ENCODE measurements at regions not wholly inside any gene's neighbourhood (a gene's known extent, or its start where the extent isn't known, plus 50 kb on each side); places are given as distances from the start of the nearest gene placed in this dataset.

GRCh38 chr17:77381185-77381700 is 240.5 kb downstream of the SEC14L1 start:
- no peak for DNase-seq

DNA sequence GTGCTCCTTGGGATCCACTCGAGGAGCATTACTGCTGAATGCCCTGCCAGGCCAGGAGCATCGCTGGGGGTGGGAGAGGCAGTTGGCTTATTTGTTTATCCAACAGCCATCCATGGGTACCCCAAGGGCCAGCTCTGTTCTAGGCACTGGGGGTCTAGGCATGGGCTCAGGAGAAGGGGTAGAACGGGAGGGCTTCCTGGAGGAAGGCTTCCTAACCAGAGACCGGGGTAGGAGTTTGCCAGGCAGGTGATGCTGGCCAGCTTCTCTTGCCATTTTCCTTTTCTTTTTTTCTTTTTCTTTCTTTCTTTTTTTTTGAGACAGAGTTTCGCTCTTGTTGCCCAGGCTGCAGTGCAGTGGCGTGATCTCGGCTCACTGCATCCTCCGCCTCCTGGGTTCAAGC is 241.0 kb downstream of the SEC14L1 start:
- no peak for DNase-seq

GRCh38 chr17:77382356-77382911 is 241.7 kb downstream of the SEC14L1 start:
- DNase-seq, result peak; percentile 48

- no peak for DNase-seq
Measured at GRCh38 chr17:77382966-77383612, 242.3 kb downstream of the SEC14L1 start.

- DNase-seq, result no peak
Measured at GRCh38 chr17:77383613-77384608, 243.1 kb downstream of the SEC14L1 start.

- DNase-seq, result no peak
Measured at GRCh38 chr17:77385750-77386501, 245.2 kb downstream of the SEC14L1 start.

DNA sequence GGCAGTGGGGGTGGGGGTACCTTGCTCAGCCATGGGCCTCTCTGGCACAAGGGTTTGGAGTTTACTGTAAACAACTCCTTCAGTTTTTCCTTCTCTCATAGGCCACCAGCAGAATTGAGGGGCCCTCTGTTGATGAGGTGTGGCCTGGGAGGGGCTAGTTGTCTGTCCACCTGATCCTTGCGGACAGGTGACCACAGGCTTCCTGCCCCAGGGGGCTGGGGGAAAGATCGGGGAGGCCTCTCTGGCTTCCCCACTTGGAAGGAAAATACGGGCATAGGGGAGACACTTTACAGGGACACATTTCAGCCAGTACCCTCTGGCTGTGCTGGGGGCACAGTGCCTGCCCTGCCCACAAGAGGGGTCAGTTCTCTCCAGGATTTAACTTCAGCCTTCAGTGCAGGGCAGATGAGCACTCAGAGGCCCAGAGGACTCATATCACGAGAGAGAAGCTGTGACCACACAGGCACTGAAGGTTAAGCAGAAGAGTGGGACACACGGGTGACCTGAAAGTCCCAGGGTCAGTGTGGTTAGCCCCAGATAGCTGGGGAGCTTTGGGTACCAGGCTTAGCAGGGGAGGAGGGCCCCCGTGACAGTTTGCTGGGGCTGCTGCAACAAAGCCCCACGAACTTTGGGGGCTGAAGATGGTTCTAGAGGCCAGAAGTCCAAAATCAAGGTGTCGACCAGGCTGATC is 245.9 kb downstream of the SEC14L1 start:
- no peak for DNase-seq

DNA sequence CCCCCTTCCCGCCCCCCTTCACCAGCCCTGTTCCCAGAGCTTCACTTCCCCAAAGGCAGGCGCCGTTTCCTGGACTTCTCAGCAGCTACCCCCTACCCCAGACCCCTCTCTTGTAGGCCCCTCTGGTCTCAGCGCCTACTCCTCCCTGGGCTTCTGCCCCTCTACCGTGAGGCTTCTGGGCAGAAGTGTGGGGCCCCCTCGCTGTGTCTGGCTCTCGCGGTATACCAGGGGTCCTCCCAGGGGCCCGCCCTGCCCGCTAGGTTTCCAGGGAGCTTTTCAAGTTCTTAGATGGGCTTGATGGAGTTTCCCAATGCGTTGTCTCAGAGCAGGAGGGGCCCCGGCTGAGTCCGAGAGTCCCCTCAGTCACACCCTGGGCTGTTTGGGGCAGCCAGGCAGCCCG is 247.1 kb downstream of the SEC14L1 start:
- no peak for DNase-seq

DNA sequence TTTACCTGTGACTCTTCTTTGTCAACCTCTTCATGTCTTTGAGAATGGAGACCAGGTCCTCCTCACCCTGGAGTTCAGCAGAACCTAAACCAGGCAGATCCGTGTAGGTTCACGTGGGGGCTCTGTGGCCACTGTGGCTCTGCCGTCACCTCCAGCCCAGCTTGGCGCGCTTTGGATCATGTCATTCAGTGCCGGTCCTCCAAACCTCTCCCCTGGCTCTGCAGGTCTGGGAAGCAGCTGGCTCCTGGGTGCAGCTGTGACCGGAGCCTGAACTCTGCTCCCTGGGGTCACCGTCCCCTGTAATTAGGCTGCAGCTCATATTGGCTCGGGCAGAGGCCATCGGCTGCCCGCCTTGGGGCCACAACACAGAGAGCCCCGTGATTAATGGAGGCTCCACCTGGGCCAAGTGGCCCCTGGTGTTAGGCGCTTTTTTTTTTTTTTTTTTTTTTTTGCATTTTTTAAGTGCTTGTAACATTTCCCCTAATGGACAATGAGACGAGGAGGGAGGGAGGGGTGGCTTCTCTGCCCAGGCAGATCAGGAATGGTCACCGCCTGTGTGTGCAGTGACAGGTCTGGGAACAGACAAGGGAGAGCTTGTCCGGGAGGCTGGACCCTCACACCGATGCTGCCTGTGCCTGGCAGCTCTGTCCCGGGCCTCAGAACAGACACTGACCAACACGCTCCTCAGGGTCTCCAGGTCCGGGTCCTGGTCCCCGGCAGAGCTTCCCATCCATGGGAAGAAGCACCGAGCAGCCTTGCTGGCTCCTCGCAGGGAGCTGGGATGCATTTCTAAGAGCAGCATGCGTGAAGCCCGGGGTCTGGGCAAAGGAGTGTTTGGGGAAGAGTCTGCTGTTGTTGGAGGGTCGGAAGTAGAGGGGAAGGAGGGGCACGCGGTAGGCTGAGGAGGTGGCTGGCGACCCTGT is 247.9 kb downstream of the SEC14L1 start:
- no peak for DNase-seq

DNA sequence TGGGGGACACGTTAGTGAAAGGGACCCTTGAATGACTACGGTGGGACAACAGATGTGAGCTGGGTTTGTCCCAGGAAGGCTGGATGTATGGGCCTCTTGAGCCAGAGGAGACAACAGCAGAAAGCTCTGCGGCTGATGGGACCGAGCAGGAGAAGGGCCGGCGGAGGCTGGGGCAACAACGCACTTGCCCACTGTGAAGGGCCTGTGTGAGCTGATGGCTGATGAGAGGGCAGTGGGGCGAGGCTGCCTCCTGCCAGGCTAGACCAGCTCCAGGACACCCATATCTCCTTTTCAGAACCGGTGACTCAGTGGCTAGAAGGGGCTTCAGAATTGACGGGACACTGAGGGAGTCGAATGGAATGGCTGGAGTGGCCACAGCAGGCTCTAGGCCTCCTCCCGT is 250.1 kb downstream of the SEC14L1 start:
- DNase-seq, result no peak

DNA sequence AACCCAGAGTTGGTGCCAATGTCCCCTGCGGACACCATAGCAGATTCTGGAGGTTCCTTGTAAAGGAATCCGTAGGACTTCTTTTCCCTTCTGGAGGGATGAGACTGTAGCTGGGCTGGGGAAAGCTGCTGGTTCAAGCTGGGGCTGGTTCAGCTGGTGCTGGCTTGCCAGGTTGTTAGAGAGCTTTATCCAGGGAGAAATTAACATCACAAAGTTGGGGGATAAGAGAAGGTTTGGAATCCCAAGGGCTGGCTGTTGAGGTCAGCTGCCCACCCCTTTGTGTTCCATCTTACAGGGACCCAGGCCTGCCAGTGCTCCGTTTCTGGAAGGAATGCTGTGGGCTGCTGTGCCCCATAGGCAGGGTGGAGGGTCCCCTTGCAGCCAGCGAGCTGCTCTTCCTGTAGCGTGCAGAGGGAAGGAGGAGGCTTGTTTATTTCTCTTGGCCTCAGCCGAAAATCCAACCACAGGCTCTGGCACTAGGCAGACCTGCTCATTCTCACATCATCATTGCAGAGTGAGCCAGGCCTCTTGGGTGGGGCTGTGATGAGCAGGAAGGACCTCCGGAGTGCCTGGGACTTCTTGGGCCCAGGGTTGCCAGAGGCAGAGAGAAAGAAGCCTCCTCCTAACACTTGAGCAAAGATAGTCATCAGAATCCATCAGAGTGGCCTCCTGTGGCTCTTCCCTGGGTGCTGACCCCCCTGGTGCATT is 251.1 kb downstream of the SEC14L1 start:
- no peak for DNase-seq

DNA sequence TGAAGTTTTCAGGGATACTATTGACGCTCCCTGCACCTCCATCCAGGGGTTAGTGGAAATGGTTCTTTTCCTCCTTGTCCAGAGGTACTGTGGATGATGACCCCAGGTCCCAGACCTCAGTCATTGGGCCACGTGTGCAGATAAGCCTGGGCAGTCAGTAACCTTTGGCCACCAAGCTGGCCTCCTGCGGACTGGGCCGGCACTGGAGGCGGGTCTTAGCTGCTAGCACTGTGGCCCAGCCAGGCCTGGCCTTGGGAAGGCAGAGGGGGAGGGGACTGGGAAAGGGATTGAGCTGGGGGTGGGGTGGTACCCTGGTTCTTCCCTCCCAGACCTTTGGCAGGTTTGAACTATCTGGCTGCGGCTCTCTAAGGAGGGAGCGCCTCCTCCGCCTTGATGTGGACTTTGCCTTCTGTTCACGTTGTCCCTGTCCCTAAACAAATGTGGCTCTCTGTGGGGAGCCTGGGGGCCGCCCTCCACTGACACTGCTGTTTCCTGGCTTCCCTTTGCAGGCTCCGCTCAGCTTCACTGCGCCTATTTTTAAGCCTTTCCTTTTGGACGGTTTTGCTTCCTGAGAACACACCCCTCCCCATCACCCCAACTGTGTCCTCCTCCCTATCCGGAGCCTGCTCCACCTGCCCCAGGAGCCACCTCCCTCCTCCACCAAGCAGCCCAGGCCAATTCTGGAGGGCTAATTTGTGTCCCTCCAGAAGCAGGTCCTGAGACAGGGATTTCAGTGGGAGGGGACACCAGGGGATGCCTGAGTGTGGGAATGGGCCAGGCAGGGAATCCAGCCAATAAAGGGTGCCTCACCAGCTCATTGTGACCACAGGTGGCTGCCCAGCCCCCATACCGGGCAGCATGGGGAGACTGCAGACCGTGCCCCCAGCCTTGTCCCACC is 251.9 kb downstream of the SEC14L1 start:
- no peak for DNase-seq

GRCh38 chr17:77393274-77393600 is 252.5 kb downstream of the SEC14L1 start:
- DNase-seq, result no peak

DNA sequence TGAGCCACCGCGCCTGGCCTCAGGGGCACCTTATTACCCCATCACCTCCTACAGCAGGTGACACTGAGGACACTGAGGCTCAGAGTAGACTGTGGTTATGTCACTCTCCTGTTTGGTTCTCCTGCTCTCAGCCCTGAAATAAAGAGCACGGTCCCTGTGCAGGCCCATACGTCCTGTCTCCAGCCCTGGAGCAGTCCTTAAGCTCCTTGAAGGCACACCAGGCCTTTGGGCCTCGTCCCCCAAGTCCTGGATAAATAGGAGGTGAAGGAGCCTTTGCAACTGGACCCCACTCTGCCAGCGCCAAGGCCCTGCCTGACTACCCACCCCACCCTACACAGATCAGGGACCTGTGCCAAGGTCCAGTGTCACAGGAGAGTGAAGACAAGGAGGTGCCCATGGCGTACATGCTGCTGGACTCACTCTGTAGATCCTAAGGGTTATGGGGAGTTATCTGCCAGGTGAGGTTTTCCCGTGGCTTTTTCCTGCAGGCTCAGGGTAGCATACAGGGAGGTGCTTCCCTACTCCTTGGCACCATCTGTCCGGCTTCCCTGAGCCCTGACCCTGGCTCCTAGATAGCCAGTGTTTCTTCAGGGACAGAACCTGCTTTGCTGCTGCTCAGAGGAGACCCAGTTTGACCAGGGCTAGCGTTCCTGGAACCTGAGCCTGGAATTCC is 253.2 kb downstream of the SEC14L1 start:
- no peak for DNase-seq

- no peak for DNase-seq
Measured at GRCh38 chr17:77394540-77395295, 253.9 kb downstream of the SEC14L1 start.

DNA sequence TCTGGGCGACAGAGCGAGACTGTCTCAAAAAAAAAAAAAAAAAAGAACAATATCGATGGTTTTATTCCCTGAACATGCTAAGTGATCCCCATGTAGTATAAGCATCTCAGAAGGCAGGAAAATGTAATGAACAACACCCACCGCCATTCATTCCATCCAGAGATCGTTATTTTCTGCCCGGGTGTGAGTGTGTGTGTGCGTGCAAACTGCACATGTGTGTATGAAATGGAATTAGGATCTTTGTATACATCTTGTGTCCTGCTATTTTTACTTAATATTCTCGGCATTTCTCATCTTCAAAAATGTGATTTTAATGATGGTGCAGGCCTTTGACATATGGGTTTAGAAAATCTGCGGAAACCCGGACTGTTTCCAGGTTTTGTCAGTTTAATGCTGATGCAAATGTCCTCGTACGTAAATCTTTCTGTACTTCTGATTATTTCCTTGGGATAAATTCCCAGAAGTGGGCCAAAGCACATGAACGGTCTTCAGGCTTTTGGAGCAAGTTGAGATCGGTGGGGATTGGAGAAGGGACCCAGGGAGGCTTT is 254.8 kb downstream of the SEC14L1 start:
- no peak for DNase-seq

- no peak for DNase-seq
Measured at GRCh38 chr17:77396610-77397009, 255.8 kb downstream of the SEC14L1 start.

GRCh38 chr17:77398274-77398673 is 257.5 kb downstream of the SEC14L1 start:
- no peak for DNase-seq
